CD8-positive, alpha-beta memory T cell (primary cell): ENCODE measurements at regions not wholly inside any gene's neighbourhood (a gene's known extent, or its start where the extent isn't known, plus 50 kb on each side); places are given as distances from the start of the nearest gene placed in this dataset.

ENCODE experiments used
- CTCF ChIA-PET: fragments of 350-600 bp; sonication (Branson Sonifier 250); formaldehyde crosslinking; loops from one replicate; lab custom pipeline; 2021; ENCODE audit warnings: antibody characterized with exemption; lab: Charles Lee
- POLR2A ChIA-PET: fragments of 350-600 bp; sonication (Branson Sonifier 250); formaldehyde crosslinking; loops from one replicate; lab custom pipeline; 2021; ENCODE audit warnings: antibody characterized with exemption; lab: Charles Lee
- DNase-seq, 5 donors: peaks; one replicate each; pipeline versions ENCODE4 v3.0.0 to v3.0.0-alpha.2; 2020 to 2022; ENCODE audit warnings: mixed read lengths in 1 of 5
- H3K27ac ChIP-seq: one replicate; pipeline ENCODE4 v1.7.0; 2013; ENCODE audit warnings: low read depth, mild to moderate bottlenecking, low read length, moderate library complexity
- H3K27me3 ChIP-seq: 2 replicates; pipeline ENCODE4 v1.7.0; 2013; ENCODE audit warnings: low read length, mild to moderate bottlenecking; ENCODE audit not compliant: insufficient read depth, poor library complexity, severe bottlenecking
- H3K36me3 ChIP-seq: 2 replicates; pipeline ENCODE4 v1.7.0; 2013; ENCODE audit warnings: mild to moderate bottlenecking, low read length, moderate library complexity; ENCODE audit not compliant: insufficient read depth
- H3K4me1 ChIP-seq: 2 replicates; pipeline ENCODE4 v1.7.0; 2013; ENCODE audit warnings: mild to moderate bottlenecking, low read length, moderate library complexity; ENCODE audit not compliant: insufficient read depth
- H3K4me3 ChIP-seq: 2 replicates; pipeline ENCODE4 v1.7.0; 2013; ENCODE audit warnings: mild to moderate bottlenecking, low read length
- H3K9me3 ChIP-seq: 2 replicates; pipeline ENCODE4 v1.7.0; 2013; ENCODE audit warnings: mild to moderate bottlenecking, low read length
- H3K27ac Mint-ChIP-seq, 8 donors: one replicate each; pipeline ENCODE4 v1.8.0; 2020 to 2021; ENCODE audit warnings: mixed read lengths in 8 of 8, mild to moderate bottlenecking in 6 of 8, inconsistent platforms in 3 of 8, moderate library complexity in 3 of 8
- H3K27me3 Mint-ChIP-seq, 2 donors: one replicate each; pipeline ENCODE4 v1.8.0; 2020 to 2021; ENCODE audit warnings: mixed read lengths in 2 of 2, mild to moderate bottlenecking in 1 of 2, moderate library complexity in 1 of 2
- H3K36me3 Mint-ChIP-seq, 3 donors: one replicate each; pipeline ENCODE4 v1.8.0; 2020 to 2021; ENCODE audit warnings: mixed read lengths in 3 of 3, inconsistent platforms in 1 of 3, mild to moderate bottlenecking in 1 of 3
- H3K4me1 Mint-ChIP-seq, 3 donors: one replicate each; pipeline ENCODE4 v1.8.0; 2020 to 2021; ENCODE audit warnings: mixed read lengths in 3 of 3, inconsistent platforms in 1 of 3, mild to moderate bottlenecking in 1 of 3
- H3K4me3 Mint-ChIP-seq, 7 donors: one replicate each; pipeline ENCODE4 v1.8.0; 2020 to 2021; ENCODE audit warnings: mixed read lengths in 7 of 7, mild to moderate bottlenecking in 6 of 7, moderate library complexity in 4 of 7, inconsistent platforms in 2 of 7
- H3K9me3 Mint-ChIP-seq, 5 donors: one replicate each; pipeline ENCODE4 v1.8.0; 2020 to 2022; ENCODE audit warnings: mixed read lengths in 5 of 5, mild to moderate bottlenecking in 3 of 5, moderate library complexity in 2 of 5, inconsistent platforms in 1 of 5

- Histone ChIP-seq H3K36me3 (no peaks in the 10 kb centered on the region), H3K4me1 (no peaks in the 10 kb centered on the region), H3K27ac (no peak overlapping the region), H3K9me3 (no peaks in the 10 kb centered on the region), H3K27me3 (no peaks in the 10 kb centered on the region), H3K4me3 (no peak overlapping the region)
- no peak overlapping the region for H3K4me3 Mint-ChIP-seq
- POLR2A ChIA-PET: no interaction called here
- no peak for DNase-seq
- peaks cover 0 to 5% of the 10 kb centered on the region in 2 donors for H3K27me3 Mint-ChIP-seq
- peaks cover 0 to 13% (median 5%) of the 10 kb centered on the region in 5 donors for H3K9me3 Mint-ChIP-seq
- H3K27ac Mint-ChIP-seq: no peak overlapping the region
- H3K36me3 Mint-ChIP-seq: no peaks in the 10 kb centered on the region
- CTCF ChIA-PET: no interaction called here
- H3K4me1 Mint-ChIP-seq: no peaks in the 10 kb centered on the region
These were observed 197.5 kb downstream of the C7orf25 start for GRCh38 chr7:42714356-42714755.

GRCh38 chr7:42709284-42709683, 202.6 kb downstream of the C7orf25 start:
- Histone ChIP-seq H3K27ac (no peak overlapping the region), H3K36me3 (no peaks in the 10 kb centered on the region), H3K4me3 (no peak overlapping the region), H3K4me1 (no peaks in the 10 kb centered on the region), H3K27me3 (no peaks in the 10 kb centered on the region), H3K9me3 (no peaks in the 10 kb centered on the region)
- ChIA-PET CTCF (no interaction called here), POLR2A (no interaction called here)
- H3K36me3 Mint-ChIP-seq: no peaks in the 10 kb centered on the region
- H3K27ac Mint-ChIP-seq: no peak overlapping the region
- no peak for DNase-seq
- H3K9me3 Mint-ChIP-seq: peaks cover 0 to 9% (median 5%) of the 10 kb centered on the region in 5 donors
- peaks cover 0 to 6% of the 10 kb centered on the region in 2 donors for H3K27me3 Mint-ChIP-seq
- H3K4me1 Mint-ChIP-seq: no peaks in the 10 kb centered on the region
- no peak overlapping the region for H3K4me3 Mint-ChIP-seq

GRCh38 chr7:42704710-42705109, 207.2 kb downstream of the C7orf25 start:
- no peaks in the 10 kb centered on the region for H3K9me3 Mint-ChIP-seq
- H3K27ac ChIP-seq: no peak overlapping the region
- no peak overlapping the region for H3K27ac Mint-ChIP-seq
- no peaks in the 10 kb centered on the region for H3K9me3 ChIP-seq
- H3K4me3 ChIP-seq: no peak overlapping the region
- no peaks in the 10 kb centered on the region for H3K36me3 ChIP-seq
- CTCF ChIA-PET: no interaction called here
- H3K4me3 Mint-ChIP-seq: no peak overlapping the region
- POLR2A ChIA-PET: no interaction called here
- no peaks in the 10 kb centered on the region for H3K4me1 Mint-ChIP-seq
- no peaks in the 10 kb centered on the region for H3K36me3 Mint-ChIP-seq
- no peaks in the 10 kb centered on the region for H3K4me1 ChIP-seq
- no peaks in the 10 kb centered on the region for H3K27me3 ChIP-seq
- no peak for DNase-seq
- peaks cover 0 to 3% of the 10 kb centered on the region in 2 donors for H3K27me3 Mint-ChIP-seq

GRCh38 chr7:42702647-42703046, 209.2 kb downstream of the C7orf25 start:
- no peak overlapping the region for H3K27ac ChIP-seq
- no peaks in the 10 kb centered on the region for H3K9me3 ChIP-seq
- ChIA-PET CTCF (interaction anchor here (1.6 kb wide), 1 partner anchor 12 kb away, joined by 4 read pairs; no protein-coding TSS in a partner anchor), POLR2A (no interaction called here)
- H3K27ac Mint-ChIP-seq: no peak overlapping the region
- no peaks in the 10 kb centered on the region for H3K36me3 Mint-ChIP-seq
- H3K4me1 Mint-ChIP-seq: no peaks in the 10 kb centered on the region
- no peaks in the 10 kb centered on the region for H3K9me3 Mint-ChIP-seq
- no peaks in the 10 kb centered on the region for H3K27me3 ChIP-seq
- H3K4me3 ChIP-seq: no peak overlapping the region
- peaks cover 0 to 2% of the 10 kb centered on the region in 2 donors for H3K27me3 Mint-ChIP-seq
- DNase-seq: no peak
- no peaks in the 10 kb centered on the region for H3K36me3 ChIP-seq
- no peaks in the 10 kb centered on the region for H3K4me1 ChIP-seq
- H3K4me3 Mint-ChIP-seq: no peak overlapping the region

GRCh38 chr7:42700406-42701327, 211.2 kb downstream of the C7orf25 start:
- Mint-ChIP-seq H3K27me3 (peaks cover 0 to 2% of the 10 kb centered on the region in 2 donors), H3K9me3 (no peaks in the 10 kb centered on the region), H3K4me3 (no peak overlapping the region), H3K36me3 (no peaks in the 10 kb centered on the region), H3K27ac (no peak overlapping the region), H3K4me1 (no peaks in the 10 kb centered on the region)
- Histone ChIP-seq H3K36me3 (no peaks in the 10 kb centered on the region), H3K9me3 (no peaks in the 10 kb centered on the region), H3K4me1 (no peaks in the 10 kb centered on the region), H3K4me3 (no peak overlapping the region), H3K27ac (no peak overlapping the region), H3K27me3 (no peaks in the 10 kb centered on the region)
- CTCF ChIA-PET: interaction anchor here (1.6 kb wide), 1 partner anchor 10 kb away, joined by 4 read pairs; no protein-coding TSS in a partner anchor
- no peak for DNase-seq
- POLR2A ChIA-PET: no interaction called here

GRCh38 chr7:42699380-42700178, 212.3 kb downstream of the C7orf25 start:
- Mint-ChIP-seq H3K4me3 (no peak overlapping the region), H3K4me1 (no peaks in the 10 kb centered on the region), H3K27ac (no peak overlapping the region), H3K9me3 (no peaks in the 10 kb centered on the region), H3K27me3 (peaks cover 0 to 2% of the 10 kb centered on the region in 2 donors), H3K36me3 (no peaks in the 10 kb centered on the region)
- CTCF ChIA-PET: no interaction called here
- DNase-seq: no peak
- Histone ChIP-seq H3K36me3 (no peaks in the 10 kb centered on the region), H3K4me1 (no peaks in the 10 kb centered on the region), H3K4me3 (no peak overlapping the region), H3K27ac (no peak overlapping the region), H3K9me3 (no peaks in the 10 kb centered on the region), H3K27me3 (no peaks in the 10 kb centered on the region)
- POLR2A ChIA-PET: no interaction called here

GRCh38 chr7:42698600-42699374, 213.1 kb downstream of the C7orf25 start:
- Mint-ChIP-seq H3K4me3 (no peak overlapping the region), H3K4me1 (no peaks in the 10 kb centered on the region), H3K27ac (no peak overlapping the region), H3K36me3 (no peaks in the 10 kb centered on the region), H3K27me3 (peaks cover 0 to 2% of the 10 kb centered on the region in 2 donors), H3K9me3 (no peaks in the 10 kb centered on the region)
- Histone ChIP-seq H3K9me3 (no peaks in the 10 kb centered on the region), H3K36me3 (no peaks in the 10 kb centered on the region), H3K4me3 (no peak overlapping the region), H3K27ac (no peak overlapping the region), H3K27me3 (no peaks in the 10 kb centered on the region), H3K4me1 (no peaks in the 10 kb centered on the region)
- CTCF ChIA-PET: no interaction called here
- POLR2A ChIA-PET: no interaction called here
- no peak for DNase-seq
